NCI-H2029 treated with DMSO at 0.1 percent for 48 hours (cell line): ENCODE measurements at regions not wholly inside any gene's neighbourhood (a gene's known extent, or its start where the extent isn't known, plus 50 kb on each side); places are given as distances from the start of the nearest gene placed in this dataset.

ENCODE experiments used
- DNase-seq: peaks from one replicate; lab custom pipeline; 2025; lab: John Stamatoyannopoulos, UW

- no peak for DNase-seq
Measured at GRCh38 chr15:62950462-62950931, 92.0 kb upstream of the TPM1 start.

- no peak for DNase-seq
Measured at GRCh38 chr15:62951481-62951880, 91.1 kb upstream of the TPM1 start.

GRCh38 chr15:62953021-62953420, 89.5 kb upstream of the TPM1 start:
- no peak for DNase-seq

GRCh38 chr15:62953496-62954045, 89.0 kb upstream of the TPM1 start:
- no peak for DNase-seq

DNA sequence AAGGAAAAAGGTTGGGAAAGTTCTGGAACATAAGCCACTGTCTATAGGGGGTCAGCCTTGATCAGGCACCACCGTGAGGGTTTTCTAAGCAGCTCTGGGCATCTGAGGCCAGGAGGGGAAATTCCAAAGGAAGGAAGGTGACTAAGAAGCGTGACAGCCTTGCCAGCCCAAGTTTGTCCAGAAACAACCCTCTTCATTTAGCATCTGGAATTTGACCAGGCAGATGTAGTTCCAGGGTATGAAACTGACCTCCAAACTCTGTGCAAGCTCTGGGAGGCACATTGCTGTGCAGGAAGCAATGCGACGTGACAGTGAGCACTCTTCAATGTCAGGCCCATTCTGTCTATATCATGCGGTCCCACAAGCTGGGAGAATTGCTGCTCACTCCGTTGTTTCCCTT, 85.4 kb upstream of the TPM1 start:
- DNase-seq: no peak

- DNase-seq: no peak
Measured at GRCh38 chr15:62958528-62959363, 83.8 kb upstream of the TPM1 start.

GRCh38 chr15:62961134-62961533, 81.4 kb upstream of the TPM1 start:
- DNase-seq: no peak

DNA sequence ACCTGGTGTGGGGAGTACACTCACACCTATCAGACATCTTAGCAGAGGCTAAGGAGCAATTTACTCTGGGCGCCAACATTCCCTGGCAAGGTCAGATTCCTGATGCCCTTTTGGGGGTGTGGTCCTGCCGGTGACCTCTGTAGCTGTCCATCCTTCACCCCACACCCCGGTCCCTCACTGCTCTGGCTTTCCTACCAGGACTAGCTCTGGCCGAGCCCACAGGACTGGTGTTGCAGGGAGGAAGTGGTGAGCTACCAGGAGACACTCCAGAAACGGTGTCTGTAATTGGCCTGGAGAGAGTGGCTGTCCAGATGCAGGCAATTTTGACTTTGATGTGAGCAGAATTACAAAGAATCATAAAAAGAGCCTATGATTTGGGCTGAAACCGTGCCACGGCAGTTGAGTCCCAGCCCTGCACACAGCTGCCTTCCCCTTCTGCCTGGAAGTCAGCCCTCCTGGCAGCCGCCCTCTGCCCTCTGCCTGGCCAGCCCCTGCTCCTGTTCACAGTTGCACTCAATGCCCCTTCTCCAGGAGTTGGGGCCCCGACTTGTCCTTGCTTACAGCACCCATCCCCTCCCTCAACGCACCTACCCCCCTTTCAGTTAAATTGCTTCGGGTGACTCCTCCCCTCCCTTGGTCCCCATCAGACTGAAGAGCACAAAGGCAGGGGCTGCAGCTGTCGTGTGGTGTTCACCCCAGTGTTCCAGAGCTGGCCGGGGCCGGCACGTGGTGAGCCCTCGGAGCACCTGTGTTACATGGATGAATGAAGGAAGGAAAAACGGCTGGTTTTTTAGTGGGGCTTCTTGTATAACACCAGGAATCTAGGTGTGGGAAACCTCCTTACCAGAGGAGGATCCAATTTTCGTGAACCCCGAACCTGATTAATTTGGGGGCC, 80.2 kb upstream of the TPM1 start:
- DNase-seq: no peak

DNA sequence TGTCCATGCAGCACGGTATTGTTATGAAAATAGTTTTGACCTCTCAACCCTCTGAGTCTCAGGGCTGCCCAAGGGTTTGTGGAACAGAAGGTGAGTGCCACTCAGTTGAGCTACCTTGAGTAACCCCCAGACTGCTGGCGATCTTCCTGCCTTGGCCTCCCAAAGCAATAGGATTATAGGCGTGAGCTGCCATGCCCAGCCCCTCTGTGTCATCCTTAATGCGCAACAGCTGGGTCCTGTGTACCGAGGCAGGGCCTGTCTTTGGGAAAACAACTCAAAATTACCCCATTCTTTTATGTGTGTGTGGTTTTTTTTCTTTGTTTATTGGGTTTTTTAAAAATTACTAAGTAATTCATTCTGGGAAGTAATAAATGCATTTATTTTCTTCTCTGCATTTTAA, 78.3 kb upstream of the TPM1 start:
- DNase-seq: no peak

DNA sequence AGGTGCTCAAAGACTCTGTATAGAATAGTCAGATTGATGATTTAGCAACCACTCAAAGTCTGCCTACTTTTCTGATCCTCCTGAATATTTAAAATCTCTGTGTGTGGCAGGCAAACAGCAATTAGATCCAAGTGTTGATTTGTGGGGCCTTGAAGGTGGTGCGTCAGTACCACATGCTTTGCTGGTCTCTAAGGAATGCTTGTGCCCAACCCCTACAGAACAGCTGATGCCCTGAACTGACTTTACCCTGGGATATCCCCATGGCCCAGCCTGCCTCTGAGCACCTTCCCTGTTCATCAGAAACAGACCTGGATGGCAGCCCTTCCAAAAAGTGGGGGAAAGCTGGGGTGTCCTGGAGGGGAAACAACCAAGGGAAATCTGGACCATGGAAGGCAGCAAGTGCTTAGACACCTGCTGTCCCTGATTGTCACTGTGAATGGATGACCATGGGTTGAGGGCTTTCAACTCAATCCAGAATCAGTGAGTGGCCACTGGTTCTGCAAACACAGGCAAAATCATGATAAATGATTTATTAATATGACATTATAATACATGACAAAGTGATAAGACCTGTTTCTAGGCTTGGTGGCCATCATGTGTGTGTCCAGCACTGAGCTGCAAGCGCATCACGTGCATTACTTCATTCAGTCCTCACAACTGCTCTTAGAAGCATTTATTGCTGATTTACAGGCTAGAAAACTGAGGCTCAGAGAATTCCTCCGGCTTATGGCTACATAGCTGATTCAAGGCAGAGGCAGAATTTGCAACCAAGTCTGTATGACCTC, 76.1 kb upstream of the TPM1 start:
- DNase-seq: no peak

GRCh38 chr15:62968699-62969098, 73.8 kb upstream of the TPM1 start:
- DNase-seq: no peak

DNA sequence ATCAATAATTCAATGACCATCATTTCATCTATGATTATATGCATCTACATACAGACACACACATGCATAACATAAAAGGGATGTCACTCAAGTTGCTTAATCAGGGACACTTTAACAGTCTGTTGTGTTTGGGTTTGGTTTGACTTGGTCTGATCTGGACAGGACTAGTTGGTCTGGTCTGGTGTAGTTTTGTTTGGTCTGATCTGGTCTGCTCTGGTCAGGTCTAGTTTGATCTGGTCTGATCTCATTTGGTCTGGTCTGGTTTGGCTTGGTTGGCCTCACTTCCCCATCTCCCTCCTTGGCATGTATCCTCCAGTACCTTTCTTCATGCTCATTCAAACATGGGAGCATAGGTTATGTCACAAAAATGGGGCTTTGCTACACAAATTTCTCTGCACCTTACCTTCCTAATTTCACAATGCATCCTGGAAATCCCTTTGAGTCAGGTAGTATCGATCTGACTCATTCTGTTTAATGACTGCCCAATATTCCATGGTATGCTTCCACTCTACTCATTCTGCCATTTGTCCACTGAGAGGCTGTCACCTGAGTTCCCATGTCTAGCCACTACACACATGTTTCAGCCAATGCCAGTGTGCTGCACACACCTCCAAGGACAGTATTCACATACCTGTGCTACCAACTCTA, 73.0 kb upstream of the TPM1 start:
- no peak for DNase-seq

- DNase-seq: no peak
Measured at GRCh38 chr15:62972814-62973213, 69.7 kb upstream of the TPM1 start.

DNA sequence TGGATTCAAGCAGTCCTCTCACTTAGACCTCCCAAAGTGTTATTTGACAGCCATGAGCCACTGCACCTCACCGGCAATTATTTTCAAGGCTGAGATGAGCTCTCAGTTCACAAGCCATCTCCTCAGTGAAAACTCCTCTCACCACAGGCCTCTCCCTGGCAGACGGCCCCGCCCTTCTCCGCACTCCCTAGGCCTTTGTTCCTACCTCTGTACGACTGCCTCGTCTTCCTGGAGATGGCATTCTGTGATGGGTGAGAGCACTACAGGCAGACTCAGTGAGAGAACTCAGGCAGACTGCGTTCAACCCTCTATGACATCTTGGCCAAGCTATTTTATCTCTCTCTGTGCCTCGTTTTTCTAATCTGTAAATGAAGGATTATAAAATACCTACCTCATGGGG, 67.0 kb upstream of the TPM1 start:
- DNase-seq: no peak

GRCh38 chr15:62976301-62976881, 66.2 kb upstream of the TPM1 start:
- DNase-seq: no peak

GRCh38 chr15:62977952-62978811, 64.4 kb upstream of the TPM1 start:
- DNase-seq: no peak

- DNase-seq: no peak
Measured at GRCh38 chr15:62979252-62979651, 63.3 kb upstream of the TPM1 start.

GRCh38 chr15:62981071-62981470, 61.5 kb upstream of the TPM1 start:
- DNase-seq: no peak

DNA sequence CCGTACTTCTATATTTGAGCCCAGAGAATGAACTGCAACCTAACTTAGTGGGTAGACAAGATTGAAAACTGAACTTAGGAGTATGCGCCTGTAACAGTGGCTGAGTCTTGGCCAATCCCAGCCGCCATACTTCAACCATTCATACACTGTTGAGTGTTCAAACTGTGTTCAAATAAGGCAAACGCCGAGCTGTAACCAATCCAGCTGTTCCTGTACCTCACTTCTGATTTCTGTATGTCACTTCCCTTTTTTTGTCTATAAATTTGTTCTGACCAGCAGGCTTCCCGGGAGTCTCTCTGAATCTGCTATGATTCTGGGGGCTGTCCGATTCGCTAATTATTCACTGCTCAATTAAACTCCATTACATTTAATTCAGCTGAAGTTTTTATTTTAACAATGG, 58.6 kb upstream of the TPM1 start:
- DNase-seq: no peak

DNA sequence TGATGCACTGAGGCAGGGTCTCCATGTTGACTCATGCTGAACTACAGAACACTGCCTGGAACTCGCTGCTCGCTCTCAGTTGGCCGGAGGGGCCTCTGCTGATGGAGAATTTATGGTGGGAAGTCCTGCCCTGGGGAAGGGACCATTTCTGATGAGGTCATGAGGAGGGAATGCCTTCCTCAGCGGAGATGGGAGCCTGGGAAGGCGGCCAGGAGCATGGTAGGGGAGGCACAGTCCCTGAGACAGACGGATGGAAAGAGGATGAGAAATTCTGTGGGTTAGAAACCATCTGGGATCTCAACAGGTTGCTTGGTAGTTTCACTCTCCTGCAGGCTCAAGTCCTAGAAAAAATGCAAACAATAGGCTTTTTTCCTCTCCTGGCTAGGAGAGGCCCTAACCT, 56.8 kb upstream of the TPM1 start:
- no peak for DNase-seq
